GM11168 (cell line): ENCODE measurements at regions not wholly inside any gene's neighbourhood (a gene's known extent, or its start where the extent isn't known, plus 50 kb on each side); places are given as distances from the start of the nearest gene placed in this dataset.
"Not testable (repeated sequence)": the region's sequence is repeated elsewhere in the genome, so short reads cannot be mapped to it uniquely, and the experiment has no call there.

Experiments used
- in situ Hi-C: fragments of 300-500 bp; cut with MboI; formaldehyde crosslinking; loops from one replicate; pipeline ENCODE4 v1.12.0; 2022; ENCODE audit warnings: low sequenced_read_pairs; ENCODE audit not compliant: unreplicated experiment

DNA sequence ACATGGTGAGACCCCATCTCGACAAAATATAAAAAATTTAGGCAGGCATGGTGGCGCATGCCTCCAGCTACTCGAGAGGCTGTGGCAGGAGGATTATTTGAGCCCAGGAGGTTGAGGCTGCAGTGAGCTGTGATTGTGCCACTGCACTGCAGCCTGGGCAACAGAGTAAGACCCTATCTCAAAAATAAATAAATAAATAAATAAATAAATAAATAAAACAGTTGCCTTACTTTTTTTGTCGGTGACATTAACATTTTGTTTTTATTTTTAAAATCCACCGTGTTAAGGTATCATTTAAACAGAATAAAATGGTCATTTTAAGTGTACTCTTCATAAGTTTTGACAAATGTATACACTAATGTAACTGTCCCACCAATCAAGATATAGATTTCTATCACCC, 57.0 kb downstream of the RASL11A start:
- in situ Hi-C loops = no loop called here

- in situ Hi-C loops = no loop called here
Measured at GRCh38 chr13:27329210-27329609, 58.6 kb downstream of the RASL11A start.

GRCh38 chr13:27334774-27335435, 64.3 kb downstream of the RASL11A start:
- in situ Hi-C loops = no loop called here

- in situ Hi-C loops = no loop called here
Measured at GRCh38 chr13:27336014-27336673, 65.5 kb downstream of the RASL11A start.

DNA sequence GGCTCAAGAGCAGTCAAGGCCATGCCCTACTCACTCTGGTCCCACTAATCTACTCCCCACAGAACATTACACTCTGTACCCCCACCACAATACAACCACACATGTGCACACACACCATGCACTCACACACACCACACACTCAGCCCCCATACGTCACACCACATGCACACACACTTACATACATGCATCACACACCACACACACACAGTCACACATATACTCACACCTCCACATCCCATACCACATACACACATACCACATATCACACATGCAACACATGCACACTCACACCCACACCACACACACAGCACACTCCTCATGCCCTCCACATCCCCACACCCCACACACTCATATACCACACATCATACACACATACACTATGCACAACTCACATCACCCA, 67.6 kb downstream of the RASL11A start:
- in situ Hi-C loops = no loop called here

- in situ Hi-C loops = no loop called here
Measured at GRCh38 chr13:27338816-27339215, 68.2 kb downstream of the RASL11A start.

DNA sequence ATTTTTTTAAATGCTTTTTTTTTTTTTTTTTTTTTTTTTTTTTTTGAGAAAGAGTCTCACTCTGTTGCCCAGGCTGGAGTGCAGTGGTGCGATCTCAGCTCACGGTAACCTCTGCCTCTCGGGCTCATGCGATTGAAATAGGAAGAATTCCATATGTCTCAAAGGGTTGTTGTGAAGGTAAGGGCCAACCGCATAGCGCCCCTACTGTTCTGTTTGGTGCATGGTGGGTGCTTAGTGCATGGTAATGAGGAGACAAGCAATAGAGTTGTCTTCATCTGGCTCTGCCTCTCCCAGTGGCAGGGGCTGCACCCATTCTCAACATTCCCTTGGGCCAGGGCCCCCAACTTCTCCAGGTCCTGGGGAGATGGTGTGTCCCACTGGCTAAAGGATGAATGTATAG, 68.7 kb downstream of the RASL11A start:
- in situ Hi-C loops = no loop called here

DNA sequence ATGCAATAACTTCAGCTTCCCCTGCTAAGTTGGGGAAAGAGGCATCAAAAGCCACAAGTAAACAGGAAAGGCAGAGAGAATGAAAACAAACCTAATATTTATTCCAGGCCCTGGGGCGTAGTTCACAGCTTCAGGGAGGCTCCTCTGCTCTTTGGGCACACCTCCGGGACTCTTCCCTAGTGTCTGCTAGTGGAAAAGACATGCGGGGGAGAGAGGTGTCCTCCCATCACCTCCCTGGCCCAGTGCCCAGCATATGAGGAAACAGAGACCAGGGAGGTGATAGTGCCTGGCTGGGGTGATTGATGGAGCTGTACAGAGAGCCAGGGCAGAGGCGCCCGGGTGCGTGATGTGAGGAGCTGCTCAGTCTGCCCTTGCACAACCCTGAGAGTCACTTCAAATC, 71.0 kb downstream of the RASL11A start:
- in situ Hi-C loops = no loop called here

GRCh38 chr13:27347211-27347772, 76.7 kb downstream of the RASL11A start:
- in situ Hi-C loops = loop anchor here (5.0 kb wide), 1 partner anchor 355 kb away; no protein-coding TSS in a partner anchor

DNA sequence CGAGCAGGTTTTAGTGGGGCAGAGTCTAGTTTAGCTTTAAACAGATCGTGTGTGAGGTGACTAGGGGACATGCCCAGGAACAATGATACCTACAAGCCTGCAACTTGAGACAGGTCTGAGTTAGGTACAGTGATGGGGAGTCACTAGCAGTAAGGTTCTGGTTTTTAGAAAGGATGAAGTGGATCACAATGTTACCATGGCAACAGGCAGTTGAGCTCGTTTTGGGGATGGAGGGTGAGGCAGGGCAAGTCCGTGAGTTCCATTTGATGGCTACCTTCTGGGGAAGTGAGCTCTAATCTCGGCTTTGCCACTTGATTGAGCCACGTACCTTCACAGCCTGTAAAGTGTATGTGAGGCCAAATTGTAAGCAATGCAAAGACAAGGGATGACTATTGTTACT, 76.0 kb upstream of the GTF3A start:
- in situ Hi-C loops = loop anchor here (5.0 kb wide), 1 partner anchor 356 kb away; no protein-coding TSS in a partner anchor

- in situ Hi-C loops = loop anchor here (5.0 kb wide), 1 partner anchor 357 kb away; no protein-coding TSS in a partner anchor
Measured at GRCh38 chr13:27349458-27349857, 75.0 kb upstream of the GTF3A start.

GRCh38 chr13:27350825-27351224, 73.6 kb upstream of the GTF3A start:
- in situ Hi-C loops = not testable (repeated sequence)

- in situ Hi-C loops = no loop called here
Measured at GRCh38 chr13:27352698-27353097, 71.7 kb upstream of the GTF3A start.

- in situ Hi-C loops = no loop called here
Measured at GRCh38 chr13:27353166-27353583, 71.2 kb upstream of the GTF3A start.

DNA sequence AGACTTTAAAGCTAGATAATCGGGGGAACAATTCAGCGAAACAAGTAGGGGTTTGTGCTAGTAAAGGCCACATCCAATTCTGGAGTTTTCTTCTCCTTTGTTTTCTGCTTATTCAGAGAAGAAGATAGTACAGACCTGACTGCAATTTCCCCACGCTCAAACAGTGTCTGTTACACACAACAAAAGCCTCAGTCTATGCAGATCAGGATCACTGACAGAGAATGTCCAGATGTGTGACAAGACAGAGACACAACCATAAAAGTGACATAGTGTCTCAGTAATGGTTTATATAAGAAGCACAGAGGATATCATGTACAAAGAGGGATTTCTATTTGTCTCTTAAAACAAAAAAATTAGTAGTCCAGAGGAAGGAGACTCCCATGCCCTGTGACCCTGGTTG, 70.7 kb upstream of the GTF3A start:
- in situ Hi-C loops = no loop called here

GRCh38 chr13:27354379-27354778, 70.0 kb upstream of the GTF3A start:
- in situ Hi-C loops = no loop called here

DNA sequence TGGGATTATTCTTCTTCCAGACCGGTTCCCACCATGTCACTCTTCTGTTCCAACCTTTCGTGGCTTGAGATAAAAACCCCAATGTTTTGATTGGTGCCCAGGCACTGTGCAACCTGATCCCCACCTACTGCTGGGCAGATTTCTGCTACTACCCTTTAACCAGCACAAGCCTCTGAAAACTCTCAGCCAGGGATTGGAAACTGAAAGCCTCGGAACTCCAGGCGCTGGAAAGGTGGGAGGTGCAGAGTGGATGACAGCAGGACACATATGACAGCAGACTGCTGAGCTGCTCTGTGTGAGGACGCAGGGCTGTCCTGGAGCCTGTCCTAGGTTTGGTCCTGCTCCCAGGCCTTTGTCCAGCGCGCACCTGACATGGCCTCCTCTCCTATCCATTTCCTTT, 68.5 kb upstream of the GTF3A start:
- in situ Hi-C loops = no loop called here

DNA sequence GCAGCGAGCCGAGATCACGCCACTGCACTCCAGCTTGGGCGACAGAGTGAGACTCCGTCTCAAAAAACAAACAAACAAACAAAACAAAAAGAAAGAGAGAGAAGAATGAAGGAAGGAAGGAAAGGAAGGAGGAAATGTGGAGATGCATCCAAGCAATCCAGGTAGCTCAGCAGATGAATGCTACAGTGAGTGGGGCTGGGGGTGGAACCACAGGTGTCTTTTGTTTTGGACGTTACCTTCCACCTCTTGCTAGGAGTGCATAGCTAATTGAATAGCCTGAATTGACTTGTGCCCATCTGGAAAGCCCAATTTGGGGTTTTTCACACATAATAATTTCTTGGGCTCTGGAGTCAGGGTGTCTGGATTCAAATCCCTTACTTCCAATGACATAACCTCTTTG, 66.0 kb upstream of the GTF3A start:
- in situ Hi-C loops = no loop called here

DNA sequence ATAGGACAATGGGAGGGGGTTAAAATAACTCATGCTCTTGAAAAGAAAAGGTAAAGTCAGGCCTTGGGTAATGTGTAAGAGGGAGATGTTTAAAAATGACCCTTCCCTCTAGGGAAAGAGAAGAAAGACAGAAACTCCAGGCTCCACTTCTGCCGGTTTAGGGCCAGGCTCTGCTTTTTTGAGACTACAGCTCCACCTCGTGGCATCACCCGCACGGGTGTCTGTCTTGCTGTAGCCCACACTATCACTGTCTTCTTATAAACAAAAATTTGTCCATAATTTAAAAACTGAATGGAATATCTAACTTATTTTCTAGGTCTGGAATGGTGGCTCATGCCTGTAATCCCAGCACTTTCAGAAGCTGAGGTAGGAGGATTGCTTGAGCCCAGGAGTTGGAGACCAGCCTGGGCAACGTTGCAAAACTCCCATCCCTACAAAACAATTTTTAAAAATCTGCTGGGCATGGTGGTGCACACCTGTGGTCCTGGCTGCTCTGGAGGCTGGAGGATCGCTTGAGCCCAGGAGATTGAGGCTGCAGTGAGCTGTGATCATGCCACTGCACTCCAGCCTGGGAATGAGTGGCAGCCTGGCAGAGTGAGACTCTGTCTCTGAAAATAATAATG, 65.1 kb upstream of the GTF3A start:
- in situ Hi-C loops = no loop called here

DNA sequence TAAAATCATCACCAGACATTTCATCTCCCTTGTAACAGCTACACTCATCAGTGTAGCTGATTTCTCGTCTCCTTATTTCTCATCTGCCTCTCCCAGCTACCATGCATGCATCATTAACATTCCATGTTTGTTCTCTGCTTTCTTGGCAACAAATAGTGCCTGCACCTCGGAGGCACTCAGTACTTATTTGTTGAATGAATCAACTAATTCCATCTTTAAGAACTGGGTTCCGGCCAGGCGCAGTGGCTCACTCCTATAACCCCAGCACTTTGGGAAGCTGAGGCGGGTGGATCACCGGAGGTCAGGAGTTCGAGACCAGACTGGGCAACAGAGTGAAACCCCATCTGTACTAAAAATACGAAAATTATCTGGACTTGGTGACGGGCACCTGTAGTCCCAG, 63.9 kb upstream of the GTF3A start:
- in situ Hi-C loops = no loop called here

DNA sequence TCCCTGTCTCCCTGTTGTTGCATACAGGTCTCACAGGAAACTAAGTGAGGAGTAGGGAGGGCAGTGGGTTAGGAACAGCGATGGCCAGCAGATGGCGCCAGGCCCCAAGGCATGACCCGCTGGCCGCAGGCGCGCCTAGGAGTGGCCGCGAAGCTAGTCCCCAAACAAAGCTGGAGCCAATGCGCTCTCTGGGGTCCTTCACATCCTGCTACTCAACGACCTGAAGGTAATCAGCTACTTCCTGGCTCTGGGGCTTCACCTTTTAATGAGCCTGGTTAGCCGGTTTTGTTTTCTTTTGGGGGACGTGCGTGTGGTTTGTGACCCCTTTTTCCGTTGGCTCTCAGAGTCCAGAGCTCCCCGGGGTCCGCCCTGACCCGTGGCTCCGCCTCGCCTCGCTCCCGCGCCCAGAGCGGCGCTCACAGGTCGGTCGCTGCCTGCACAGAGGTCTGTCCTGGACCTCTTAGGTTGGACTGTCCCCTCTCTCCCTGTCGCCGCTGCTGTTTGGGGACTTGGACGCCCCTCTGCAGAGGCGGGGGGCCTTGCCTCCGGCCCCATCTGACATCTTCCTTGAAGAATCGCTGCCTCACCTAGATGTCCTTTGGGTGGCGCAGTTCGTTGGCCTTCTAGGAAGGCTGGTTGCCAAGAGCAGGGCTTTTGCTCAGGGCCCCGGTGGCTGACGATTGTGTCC, 62.2 kb upstream of the GTF3A start:
- in situ Hi-C loops = no loop called here
